ENCODE measurements at regions not wholly inside any gene's neighbourhood (a gene's known extent, or its start where the extent isn't known, plus 50 kb on each side); places are given as distances from the start of the nearest gene placed in this dataset.

GRCh38 chr3:36212251-36212650 lies 168.1 kb upstream of the STAC start:
- H3K79me2 ChIP-seq (ENCODE audit: control insufficient read depth, insufficient read depth, low read length, unreplicated experiment) = no peaks in the 10 kb centered on the region
- H3K4me3 ChIP-seq (ENCODE audit: low read depth, low read length) = no peak overlapping the region; the same call in 1 of the 2 replicates
- H3K4me1 ChIP-seq (ENCODE audit: control insufficient read depth, insufficient read depth, low read length, unreplicated experiment) = peaks cover 23% of the 10 kb centered on the region
- no peaks in the 10 kb centered on the region for H3K36me3 ChIP-seq (ENCODE audit: insufficient read depth, low read length)
- peak overlapping the region; percentile 45 for H3K27ac ChIP-seq (ENCODE audit: low read depth, low read length)
- no peaks in the 10 kb centered on the region for H3K27me3 ChIP-seq (ENCODE audit: insufficient read depth, low read length)
- H2AFZ ChIP-seq (ENCODE audit: low read length, unreplicated experiment) = no peak overlapping the region

- peak overlapping the region; percentile 49 for H2AFZ ChIP-seq (ENCODE audit: low read length, unreplicated experiment)
- H3K27me3 ChIP-seq (ENCODE audit: insufficient read depth, low read length) = no peaks in the 10 kb centered on the region
- H3K4me1 ChIP-seq (ENCODE audit: control insufficient read depth, insufficient read depth, low read length, unreplicated experiment) = peaks cover 26% of the 10 kb centered on the region
- H3K4me3 ChIP-seq (ENCODE audit: low read depth, low read length) = no peak overlapping the region
- no peaks in the 10 kb centered on the region for H3K79me2 ChIP-seq (ENCODE audit: control insufficient read depth, insufficient read depth, low read length, unreplicated experiment)
- no peaks in the 10 kb centered on the region for H3K36me3 ChIP-seq (ENCODE audit: insufficient read depth, low read length)
- H3K27ac ChIP-seq (ENCODE audit: low read depth, low read length) = no peak overlapping the region
These were observed 165.8 kb upstream of the STAC start for GRCh38 chr3:36214460-36214859.

GRCh38 chr3:36215241-36215640 lies 165.1 kb upstream of the STAC start:
- Histone ChIP-seq H3K4me3 (ENCODE audit: low read depth, low read length) (no peak overlapping the region), H2AFZ (ENCODE audit: low read length, unreplicated experiment) (no peak overlapping the region), H3K4me1 (ENCODE audit: control insufficient read depth, insufficient read depth, low read length, unreplicated experiment) (peaks cover 32% of the 10 kb centered on the region), H3K27ac (ENCODE audit: low read depth, low read length) (no peak overlapping the region), H3K27me3 (ENCODE audit: insufficient read depth, low read length) (no peaks in the 10 kb centered on the region), H3K36me3 (ENCODE audit: insufficient read depth, low read length) (no peaks in the 10 kb centered on the region), H3K79me2 (ENCODE audit: control insufficient read depth, insufficient read depth, low read length, unreplicated experiment) (no peaks in the 10 kb centered on the region)

GRCh38 chr3:36219398-36219797 lies 160.9 kb upstream of the STAC start:
- H3K4me1 ChIP-seq (ENCODE audit: control insufficient read depth, insufficient read depth, low read length, unreplicated experiment) = peaks cover 13% of the 10 kb centered on the region
- H3K27me3 ChIP-seq (ENCODE audit: insufficient read depth, low read length) = no peaks in the 10 kb centered on the region
- H3K4me3 ChIP-seq (ENCODE audit: low read depth, low read length) = no peak overlapping the region; the same call in 1 of the 2 replicates
- H3K36me3 ChIP-seq (ENCODE audit: insufficient read depth, low read length) = no peaks in the 10 kb centered on the region
- H2AFZ ChIP-seq (ENCODE audit: low read length, unreplicated experiment) = no peak overlapping the region
- no peaks in the 10 kb centered on the region for H3K79me2 ChIP-seq (ENCODE audit: control insufficient read depth, insufficient read depth, low read length, unreplicated experiment)
- H3K27ac ChIP-seq (ENCODE audit: low read depth, low read length) = peak overlapping the region; percentile 7; the same call in 1 of the 2 replicates

- Histone ChIP-seq H3K4me1 (ENCODE audit: control insufficient read depth, insufficient read depth, low read length, unreplicated experiment) (peaks cover 8% of the 10 kb centered on the region), H3K4me3 (ENCODE audit: low read depth, low read length) (no peak overlapping the region), H2AFZ (ENCODE audit: low read length, unreplicated experiment) (no peak overlapping the region), H3K79me2 (ENCODE audit: control insufficient read depth, insufficient read depth, low read length, unreplicated experiment) (no peaks in the 10 kb centered on the region), H3K27me3 (ENCODE audit: insufficient read depth, low read length) (no peaks in the 10 kb centered on the region), H3K36me3 (ENCODE audit: insufficient read depth, low read length) (no peaks in the 10 kb centered on the region), H3K27ac (ENCODE audit: low read depth, low read length) (no peak overlapping the region)
These were observed 160.1 kb upstream of the STAC start for GRCh38 chr3:36220173-36220572.

- Histone ChIP-seq H2AFZ (ENCODE audit: low read length, unreplicated experiment) (no peak overlapping the region), H3K4me3 (ENCODE audit: low read depth, low read length) (no peak overlapping the region), H3K4me1 (ENCODE audit: control insufficient read depth, insufficient read depth, low read length, unreplicated experiment) (peaks cover 8% of the 10 kb centered on the region), H3K36me3 (ENCODE audit: insufficient read depth, low read length) (no peaks in the 10 kb centered on the region), H3K79me2 (ENCODE audit: control insufficient read depth, insufficient read depth, low read length, unreplicated experiment) (no peaks in the 10 kb centered on the region), H3K27me3 (ENCODE audit: insufficient read depth, low read length) (no peaks in the 10 kb centered on the region), H3K27ac (ENCODE audit: low read depth, low read length) (no peak overlapping the region)
These were observed 158.3 kb upstream of the STAC start for GRCh38 chr3:36221975-36222374.

- Histone ChIP-seq H3K36me3 (ENCODE audit: insufficient read depth, low read length) (no peaks in the 10 kb centered on the region), H3K27me3 (ENCODE audit: insufficient read depth, low read length) (peaks cover 5% of the 10 kb centered on the region), H3K27ac (ENCODE audit: low read depth, low read length) (no peak overlapping the region), H3K79me2 (ENCODE audit: control insufficient read depth, insufficient read depth, low read length, unreplicated experiment) (no peaks in the 10 kb centered on the region), H2AFZ (ENCODE audit: low read length, unreplicated experiment) (no peak overlapping the region), H3K4me1 (ENCODE audit: control insufficient read depth, insufficient read depth, low read length, unreplicated experiment) (no peaks in the 10 kb centered on the region), H3K4me3 (ENCODE audit: low read depth, low read length) (no peak overlapping the region)
These were observed 152.3 kb upstream of the STAC start for GRCh38 chr3:36227980-36228379.

GRCh38 chr3:36229496-36229895 lies 150.8 kb upstream of the STAC start:
- Histone ChIP-seq H3K27ac (ENCODE audit: low read depth, low read length) (no peak overlapping the region), H3K4me3 (ENCODE audit: low read depth, low read length) (no peak overlapping the region), H3K27me3 (ENCODE audit: insufficient read depth, low read length) (peaks cover 5% of the 10 kb centered on the region), H3K4me1 (ENCODE audit: control insufficient read depth, insufficient read depth, low read length, unreplicated experiment) (no peaks in the 10 kb centered on the region), H3K79me2 (ENCODE audit: control insufficient read depth, insufficient read depth, low read length, unreplicated experiment) (no peaks in the 10 kb centered on the region), H3K36me3 (ENCODE audit: insufficient read depth, low read length) (no peaks in the 10 kb centered on the region), H2AFZ (ENCODE audit: low read length, unreplicated experiment) (no peak overlapping the region)

- no peak overlapping the region for H3K27ac ChIP-seq (ENCODE audit: low read depth, low read length)
- H3K4me3 ChIP-seq (ENCODE audit: low read depth, low read length) = no peak overlapping the region
- H3K36me3 ChIP-seq (ENCODE audit: insufficient read depth, low read length) = no peaks in the 10 kb centered on the region
- H3K4me1 ChIP-seq (ENCODE audit: control insufficient read depth, insufficient read depth, low read length, unreplicated experiment) = no peaks in the 10 kb centered on the region
- H2AFZ ChIP-seq (ENCODE audit: low read length, unreplicated experiment) = no peak overlapping the region
- H3K79me2 ChIP-seq (ENCODE audit: control insufficient read depth, insufficient read depth, low read length, unreplicated experiment) = no peaks in the 10 kb centered on the region
- peaks cover 5% of the 10 kb centered on the region for H3K27me3 ChIP-seq (ENCODE audit: insufficient read depth, low read length)
These were observed 147.4 kb upstream of the STAC start for GRCh38 chr3:36232797-36233489.

GRCh38 chr3:36244728-36245127 lies 135.6 kb upstream of the STAC start:
- peaks cover 10% of the 10 kb centered on the region for H3K4me1 ChIP-seq (ENCODE audit: control insufficient read depth, insufficient read depth, low read length, unreplicated experiment)
- no peaks in the 10 kb centered on the region for H3K79me2 ChIP-seq (ENCODE audit: control insufficient read depth, insufficient read depth, low read length, unreplicated experiment)
- H2AFZ ChIP-seq (ENCODE audit: low read length, unreplicated experiment) = no peak overlapping the region
- H3K27me3 ChIP-seq (ENCODE audit: insufficient read depth, low read length) = no peaks in the 10 kb centered on the region
- no peak overlapping the region for H3K27ac ChIP-seq (ENCODE audit: low read depth, low read length)
- H3K36me3 ChIP-seq (ENCODE audit: insufficient read depth, low read length) = no peaks in the 10 kb centered on the region
- no peak overlapping the region for H3K4me3 ChIP-seq (ENCODE audit: low read depth, low read length)

GRCh38 chr3:36248374-36248773 lies 131.9 kb upstream of the STAC start:
- no peaks in the 10 kb centered on the region for H3K36me3 ChIP-seq (ENCODE audit: insufficient read depth, low read length)
- no peak overlapping the region for H3K4me3 ChIP-seq (ENCODE audit: low read depth, low read length)
- no peaks in the 10 kb centered on the region for H3K27me3 ChIP-seq (ENCODE audit: insufficient read depth, low read length)
- H2AFZ ChIP-seq (ENCODE audit: low read length, unreplicated experiment) = no peak overlapping the region
- no peak overlapping the region for H3K27ac ChIP-seq (ENCODE audit: low read depth, low read length)
- peaks cover 10% of the 10 kb centered on the region for H3K4me1 ChIP-seq (ENCODE audit: control insufficient read depth, insufficient read depth, low read length, unreplicated experiment)
- no peaks in the 10 kb centered on the region for H3K79me2 ChIP-seq (ENCODE audit: control insufficient read depth, insufficient read depth, low read length, unreplicated experiment)

All from ACC112 (cell line).